ENCODE measurements at regions not wholly inside any gene's neighbourhood (a gene's known extent, or its start where the extent isn't known, plus 50 kb on each side); places are given as distances from the start of the nearest gene placed in this dataset.

GRCh38 chr2:234829074-234829455 lies 122.8 kb upstream of the SH3BP4 start:
- no peaks in the 10 kb centered on the region for H3K36me3 Mint-ChIP-seq
- H3K27me3 ChIP-seq (ENCODE audit: control insufficient read depth, insufficient read depth, low read length), result no peaks in the 10 kb centered on the region
- H3K4me3 ChIP-seq (ENCODE audit: low read depth, low read length), result no peak overlapping the region
- H3K27ac Mint-ChIP-seq, result no peak overlapping the region
- H3K27ac ChIP-seq (ENCODE audit: insufficient read depth, low read length, poor library complexity, severe bottlenecking), result no peak overlapping the region
- H3K9me3 Mint-ChIP-seq, result no peaks in the 10 kb centered on the region
- DNase-seq, result no peak
- H3K36me3 ChIP-seq (ENCODE audit: control insufficient read depth, insufficient read depth, low read length), result no peaks in the 10 kb centered on the region
- ATAC-seq (ENCODE audit: low read depth in 2 of 2), result no peak
- H3K4me1 Mint-ChIP-seq, result no peaks in the 10 kb centered on the region
- H3K27me3 Mint-ChIP-seq, result no peaks in the 10 kb centered on the region
- H3K9me3 ChIP-seq (ENCODE audit: control insufficient read depth in 2 of 2, low read length in 2 of 2), result no peaks in the 10 kb centered on the region
- H3K4me1 ChIP-seq (ENCODE audit: control insufficient read depth, insufficient read depth, low read length, poor library complexity, severe bottlenecking), result no peaks in the 10 kb centered on the region
- no peak overlapping the region for H3K4me3 Mint-ChIP-seq

GRCh38 chr2:234828382-234829073 lies 123.3 kb upstream of the SH3BP4 start:
- no peak overlapping the region for H3K4me3 Mint-ChIP-seq
- ATAC-seq (ENCODE audit: low read depth in 2 of 2) (no peak), DNase-seq (no peak)
- Histone ChIP-seq H3K36me3 (ENCODE audit: control insufficient read depth, insufficient read depth, low read length) (no peaks in the 10 kb centered on the region), H3K27ac (ENCODE audit: insufficient read depth, low read length, poor library complexity, severe bottlenecking) (no peak overlapping the region), H3K4me1 (ENCODE audit: control insufficient read depth, insufficient read depth, low read length, poor library complexity, severe bottlenecking) (no peaks in the 10 kb centered on the region), H3K27me3 (ENCODE audit: control insufficient read depth, insufficient read depth, low read length) (no peaks in the 10 kb centered on the region), H3K9me3 (ENCODE audit: control insufficient read depth in 2 of 2, low read length in 2 of 2) (no peaks in the 10 kb centered on the region), H3K4me3 (ENCODE audit: low read depth, low read length) (no peak overlapping the region)
- no peaks in the 10 kb centered on the region for H3K9me3 Mint-ChIP-seq
- H3K4me1 Mint-ChIP-seq, result no peaks in the 10 kb centered on the region
- H3K27ac Mint-ChIP-seq, result no peak overlapping the region
- H3K36me3 Mint-ChIP-seq, result no peaks in the 10 kb centered on the region
- H3K27me3 Mint-ChIP-seq, result no peaks in the 10 kb centered on the region

- Mint-ChIP-seq H3K27me3 (no peaks in the 10 kb centered on the region), H3K4me3 (no peak overlapping the region), H3K36me3 (no peaks in the 10 kb centered on the region), H3K4me1 (no peaks in the 10 kb centered on the region), H3K27ac (no peak overlapping the region), H3K9me3 (no peaks in the 10 kb centered on the region)
- H3K9me3 ChIP-seq (ENCODE audit: control insufficient read depth in 2 of 2, low read length in 2 of 2), result no peaks in the 10 kb centered on the region
- no peaks in the 10 kb centered on the region for H3K4me1 ChIP-seq (ENCODE audit: control insufficient read depth, insufficient read depth, low read length, poor library complexity, severe bottlenecking)
- no peak overlapping the region for H3K27ac ChIP-seq (ENCODE audit: insufficient read depth, low read length, poor library complexity, severe bottlenecking)
- no peaks in the 10 kb centered on the region for H3K27me3 ChIP-seq (ENCODE audit: control insufficient read depth, insufficient read depth, low read length)
- ATAC-seq (ENCODE audit: low read depth in 2 of 2) (no peak), DNase-seq (no peak)
- no peak overlapping the region for H3K4me3 ChIP-seq (ENCODE audit: low read depth, low read length)
- H3K36me3 ChIP-seq (ENCODE audit: control insufficient read depth, insufficient read depth, low read length), result no peaks in the 10 kb centered on the region
Measured at GRCh38 chr2:234827096-234827860, 124.5 kb upstream of the SH3BP4 start.

GRCh38 chr2:234826681-234827080 lies 125.1 kb upstream of the SH3BP4 start:
- no peaks in the 10 kb centered on the region for H3K36me3 Mint-ChIP-seq
- H3K27me3 Mint-ChIP-seq, result no peaks in the 10 kb centered on the region
- no peak overlapping the region for H3K4me3 Mint-ChIP-seq
- Histone ChIP-seq H3K36me3 (ENCODE audit: control insufficient read depth, insufficient read depth, low read length) (no peaks in the 10 kb centered on the region), H3K4me3 (ENCODE audit: low read depth, low read length) (no peak overlapping the region), H3K4me1 (ENCODE audit: control insufficient read depth, insufficient read depth, low read length, poor library complexity, severe bottlenecking) (no peaks in the 10 kb centered on the region), H3K27me3 (ENCODE audit: control insufficient read depth, insufficient read depth, low read length) (no peaks in the 10 kb centered on the region), H3K9me3 (ENCODE audit: control insufficient read depth in 2 of 2, low read length in 2 of 2) (no peaks in the 10 kb centered on the region), H3K27ac (ENCODE audit: insufficient read depth, low read length, poor library complexity, severe bottlenecking) (no peak overlapping the region)
- ATAC-seq (ENCODE audit: low read depth in 2 of 2) (no peak), DNase-seq (no peak)
- no peak overlapping the region for H3K27ac Mint-ChIP-seq
- no peaks in the 10 kb centered on the region for H3K4me1 Mint-ChIP-seq
- H3K9me3 Mint-ChIP-seq, result no peaks in the 10 kb centered on the region

GRCh38 chr2:234825616-234826015 lies 126.2 kb upstream of the SH3BP4 start:
- DNase-seq, result no peak
- Mint-ChIP-seq H3K27me3 (no peaks in the 10 kb centered on the region), H3K36me3 (no peaks in the 10 kb centered on the region), H3K27ac (no peak overlapping the region), H3K9me3 (no peaks in the 10 kb centered on the region), H3K4me3 (no peak overlapping the region), H3K4me1 (no peaks in the 10 kb centered on the region)
- Histone ChIP-seq H3K4me1 (ENCODE audit: control insufficient read depth, insufficient read depth, low read length, poor library complexity, severe bottlenecking) (no peaks in the 10 kb centered on the region), H3K27ac (ENCODE audit: insufficient read depth, low read length, poor library complexity, severe bottlenecking) (no peak overlapping the region), H3K27me3 (ENCODE audit: control insufficient read depth, insufficient read depth, low read length) (no peaks in the 10 kb centered on the region), H3K4me3 (ENCODE audit: low read depth, low read length) (no peak overlapping the region), H3K36me3 (ENCODE audit: control insufficient read depth, insufficient read depth, low read length) (no peaks in the 10 kb centered on the region), H3K9me3 (ENCODE audit: control insufficient read depth in 2 of 2, low read length in 2 of 2) (no peaks in the 10 kb centered on the region)
- no peak for ATAC-seq (ENCODE audit: low read depth in 2 of 2)

- DNase-seq (no peak), ATAC-seq (ENCODE audit: low read depth in 2 of 2) (no peak)
- Histone ChIP-seq H3K9me3 (ENCODE audit: control insufficient read depth in 2 of 2, low read length in 2 of 2) (no peaks in the 10 kb centered on the region), H3K4me3 (ENCODE audit: low read depth, low read length) (no peak overlapping the region), H3K36me3 (ENCODE audit: control insufficient read depth, insufficient read depth, low read length) (no peaks in the 10 kb centered on the region), H3K27me3 (ENCODE audit: control insufficient read depth, insufficient read depth, low read length) (peaks cover 2% of the 10 kb centered on the region), H3K27ac (ENCODE audit: insufficient read depth, low read length, poor library complexity, severe bottlenecking) (no peak overlapping the region), H3K4me1 (ENCODE audit: control insufficient read depth, insufficient read depth, low read length, poor library complexity, severe bottlenecking) (no peaks in the 10 kb centered on the region)
- no peaks in the 10 kb centered on the region for H3K4me1 Mint-ChIP-seq
- peaks cover 0 to 2% (median 0%) of the 10 kb centered on the region in 7 donors for H3K9me3 Mint-ChIP-seq
- H3K4me3 Mint-ChIP-seq, result no peak overlapping the region
- no peak overlapping the region for H3K27ac Mint-ChIP-seq
- H3K36me3 Mint-ChIP-seq, result no peaks in the 10 kb centered on the region
- H3K27me3 Mint-ChIP-seq, result no peaks in the 10 kb centered on the region
Measured at GRCh38 chr2:234823877-234824376, 127.9 kb upstream of the SH3BP4 start.

- ATAC-seq (ENCODE audit: low read depth in 2 of 2) (no peak), DNase-seq (no peak)
- no peak overlapping the region for H3K4me3 Mint-ChIP-seq
- H3K36me3 Mint-ChIP-seq, result no peaks in the 10 kb centered on the region
- Histone ChIP-seq H3K4me3 (ENCODE audit: low read depth, low read length) (no peak overlapping the region), H3K9me3 (ENCODE audit: control insufficient read depth in 2 of 2, low read length in 2 of 2) (no peaks in the 10 kb centered on the region), H3K4me1 (ENCODE audit: control insufficient read depth, insufficient read depth, low read length, poor library complexity, severe bottlenecking) (no peaks in the 10 kb centered on the region), H3K27me3 (ENCODE audit: control insufficient read depth, insufficient read depth, low read length) (peaks cover 2% of the 10 kb centered on the region), H3K27ac (ENCODE audit: insufficient read depth, low read length, poor library complexity, severe bottlenecking) (no peak overlapping the region), H3K36me3 (ENCODE audit: control insufficient read depth, insufficient read depth, low read length) (no peaks in the 10 kb centered on the region)
- H3K4me1 Mint-ChIP-seq, result no peaks in the 10 kb centered on the region
- no peak overlapping the region for H3K27ac Mint-ChIP-seq
- H3K9me3 Mint-ChIP-seq, result peaks cover 0 to 2% (median 0%) of the 10 kb centered on the region in 7 donors
- no peaks in the 10 kb centered on the region for H3K27me3 Mint-ChIP-seq
Measured at GRCh38 chr2:234823196-234823876, 128.5 kb upstream of the SH3BP4 start.

All from CD4-positive, CD25-positive, alpha-beta regulatory T cell (primary cell).